ENCODE measurements at regions not wholly inside any gene's neighbourhood (a gene's known extent, or its start where the extent isn't known, plus 50 kb on each side); places are given as distances from the start of the nearest gene placed in this dataset.

- TF ChIP-seq CTCF (IDR thresholded peaks at IDR 0.05 in 4 of 5, conservative IDR thresholded peaks at IDR 0.05 in 1 of 5) (no peak), POLR2A (IDR thresholded peaks at IDR 0.05) (no peak)
Measured at GRCh38 chr2:67576991-67577390, 179.9 kb downstream of the ETAA1 start.

All from gastrocnemius medialis (tissue), 4 donors.